ENCODE measurements at regions not wholly inside any gene's neighbourhood (a gene's known extent, or its start where the extent isn't known, plus 50 kb on each side); places are given as distances from the start of the nearest gene placed in this dataset.

DNA sequence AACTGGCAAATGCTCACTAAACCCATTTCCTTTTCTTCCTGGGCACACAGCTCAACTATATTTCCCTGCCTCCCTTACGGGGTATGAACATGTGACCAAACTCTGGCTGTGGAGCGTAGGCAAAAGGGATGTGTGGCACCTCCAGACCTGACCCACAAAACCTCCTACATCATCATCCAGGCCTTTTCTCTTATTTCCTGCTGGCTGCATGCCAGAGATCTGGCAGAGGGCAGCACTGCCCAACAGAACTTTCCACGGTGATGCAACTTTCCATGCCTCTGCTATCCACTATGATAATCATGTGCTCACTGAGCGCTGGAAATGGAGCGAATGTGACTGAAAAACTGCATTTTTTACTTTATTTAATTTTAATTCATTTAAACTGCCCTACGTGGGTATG, 99.6 kb upstream of the CACNA1E start:
- H3K9me3 ChIP-seq (ENCODE audit: low read depth, low read length) = no peaks in the 10 kb centered on the region
- no peak overlapping the region for H3K4me3 ChIP-seq (ENCODE audit: low read length)
- H3K4me1 ChIP-seq (ENCODE audit: insufficient read depth, low read length) = no peaks in the 10 kb centered on the region
- peaks cover 7% of the 10 kb centered on the region for H3K27me3 ChIP-seq (ENCODE audit: insufficient read depth, low read length)

DNA sequence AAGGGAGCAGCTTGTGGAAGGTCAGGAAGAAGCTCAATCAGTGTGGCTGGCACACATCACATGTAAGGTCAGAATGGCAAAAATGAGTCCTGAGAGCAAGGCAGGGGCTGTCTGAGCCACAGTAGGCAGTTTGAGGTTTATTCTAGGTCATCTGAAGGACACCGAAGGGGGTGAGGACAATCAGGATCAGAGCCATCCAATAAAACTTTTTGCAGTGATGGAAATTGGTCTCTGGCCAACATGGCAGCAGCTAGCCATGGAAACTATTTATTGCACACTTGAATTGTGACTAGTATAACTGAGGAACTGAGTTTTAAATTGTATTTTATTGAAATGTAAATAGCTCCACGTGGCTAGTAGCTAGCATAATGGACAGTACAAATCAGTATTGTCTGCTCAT, 97.0 kb upstream of the CACNA1E start:
- Histone ChIP-seq H3K4me3 (ENCODE audit: low read length) (no peak overlapping the region), H3K4me1 (ENCODE audit: insufficient read depth, low read length) (no peaks in the 10 kb centered on the region), H3K9me3 (ENCODE audit: low read depth, low read length) (no peaks in the 10 kb centered on the region), H3K27me3 (ENCODE audit: insufficient read depth, low read length) (no peaks in the 10 kb centered on the region)

DNA sequence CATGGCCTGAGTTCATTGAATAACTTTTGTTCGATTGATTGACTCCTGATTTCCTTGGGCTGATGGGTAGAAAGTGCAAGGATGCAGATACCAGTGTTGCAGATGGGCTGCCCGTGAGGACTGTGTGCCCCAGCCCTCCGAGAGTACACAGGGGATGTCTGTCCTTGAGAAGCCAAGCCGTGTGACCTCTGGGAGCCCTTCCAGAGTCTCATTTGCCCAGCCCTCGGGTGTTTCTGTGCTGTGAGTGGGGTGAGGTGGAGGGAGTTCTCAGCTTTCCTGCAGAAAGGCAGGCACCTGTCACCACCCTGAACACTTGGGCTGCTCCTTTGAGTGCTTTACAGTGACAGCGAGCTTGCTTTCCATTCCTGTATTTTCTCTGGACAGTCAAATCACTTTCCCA, 96.4 kb upstream of the CACNA1E start:
- Histone ChIP-seq H3K9me3 (ENCODE audit: low read depth, low read length) (no peaks in the 10 kb centered on the region), H3K4me1 (ENCODE audit: insufficient read depth, low read length) (no peaks in the 10 kb centered on the region), H3K4me3 (ENCODE audit: low read length) (no peak overlapping the region), H3K27me3 (ENCODE audit: insufficient read depth, low read length) (no peaks in the 10 kb centered on the region)

DNA sequence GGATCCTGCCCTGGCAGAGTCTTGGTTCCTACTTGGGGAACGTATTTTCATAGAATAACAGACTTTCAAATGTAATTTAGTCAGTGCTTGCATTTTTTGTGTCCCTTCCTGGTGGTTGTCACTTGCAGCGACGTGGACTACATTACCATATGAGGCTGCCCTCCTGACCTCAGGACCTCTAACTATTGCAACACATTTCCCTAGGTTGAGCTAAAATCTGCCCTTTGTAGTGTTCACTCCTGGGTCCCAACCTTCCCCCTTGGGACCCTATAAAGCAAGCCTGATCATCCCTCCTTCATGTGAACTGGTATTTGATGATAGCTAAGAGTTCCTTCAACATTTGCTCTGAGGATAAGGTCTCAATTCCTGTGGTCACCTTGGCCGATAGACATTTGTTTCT, 95.6 kb upstream of the CACNA1E start:
- Histone ChIP-seq H3K27me3 (ENCODE audit: insufficient read depth, low read length) (no peaks in the 10 kb centered on the region), H3K4me1 (ENCODE audit: insufficient read depth, low read length) (no peaks in the 10 kb centered on the region), H3K4me3 (ENCODE audit: low read length) (no peak overlapping the region), H3K9me3 (ENCODE audit: low read depth, low read length) (no peaks in the 10 kb centered on the region)

DNA sequence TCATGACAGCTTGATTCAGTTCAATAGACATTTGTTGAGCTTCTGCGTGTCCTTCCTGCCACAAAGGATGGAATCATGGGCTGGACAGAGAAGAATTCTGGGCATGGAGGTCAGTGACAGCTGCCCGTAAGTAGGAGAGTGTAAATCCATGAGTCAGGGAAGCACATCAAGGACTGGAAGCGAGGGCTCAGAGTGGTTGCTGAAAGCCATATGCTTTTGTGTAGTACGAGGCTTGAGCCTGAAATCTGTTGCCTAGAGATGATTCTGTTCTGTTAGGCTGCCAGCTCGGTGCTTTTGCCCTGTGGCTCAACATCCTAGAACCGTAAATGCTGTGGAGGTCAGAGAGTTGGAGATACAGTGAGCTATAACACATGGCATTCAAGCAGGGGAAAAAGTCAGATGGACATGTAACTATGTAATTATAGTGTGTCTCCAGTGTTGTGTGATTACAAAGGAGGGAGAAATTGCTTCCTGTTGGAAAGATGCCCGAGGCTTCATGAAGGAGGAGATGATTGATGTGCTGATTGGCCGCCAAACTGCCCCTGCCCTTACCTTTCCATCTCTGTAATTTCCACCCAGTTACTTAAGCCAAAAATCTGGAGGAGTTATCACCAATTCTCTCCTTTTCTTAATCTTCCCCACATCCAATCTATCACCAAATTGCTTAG, 92.8 kb upstream of the CACNA1E start:
- Histone ChIP-seq H3K9me3 (ENCODE audit: low read depth, low read length) (no peaks in the 10 kb centered on the region), H3K4me3 (ENCODE audit: low read length) (no peak overlapping the region), H3K4me1 (ENCODE audit: insufficient read depth, low read length) (peaks cover 9% of the 10 kb centered on the region), H3K27me3 (ENCODE audit: insufficient read depth, low read length) (no peaks in the 10 kb centered on the region)

DNA sequence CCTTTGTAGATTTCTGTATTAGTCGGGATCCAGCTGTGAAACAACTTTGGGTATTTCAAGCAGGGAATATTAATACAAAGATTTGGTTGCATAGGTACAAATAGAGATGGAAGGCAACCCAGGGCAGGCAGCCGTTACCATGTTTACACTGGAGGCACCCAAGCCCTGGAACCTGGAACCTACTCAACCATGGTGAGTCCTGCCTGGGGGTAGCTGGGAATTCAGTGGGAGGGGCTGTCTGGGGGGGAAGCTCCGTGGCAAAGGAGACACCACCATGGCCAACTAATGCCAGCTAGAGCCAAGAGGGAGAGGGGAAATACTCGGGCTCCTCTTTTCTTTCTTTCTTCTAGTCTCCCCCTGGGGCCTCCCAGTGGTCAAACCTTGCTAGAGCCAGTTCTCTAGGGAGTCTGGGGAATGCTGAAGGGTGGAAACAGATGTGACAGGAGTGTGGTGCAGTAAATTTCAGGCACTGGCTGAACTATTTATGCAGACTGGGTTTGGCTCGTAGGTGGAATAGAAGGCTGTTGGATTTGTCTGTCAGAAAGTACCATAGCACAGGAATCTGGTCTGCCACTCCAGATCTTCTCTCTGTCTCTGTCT, 91.9 kb upstream of the CACNA1E start:
- Histone ChIP-seq H3K9me3 (ENCODE audit: low read depth, low read length) (no peaks in the 10 kb centered on the region), H3K4me1 (ENCODE audit: insufficient read depth, low read length) (peaks cover 16% of the 10 kb centered on the region), H3K27me3 (ENCODE audit: insufficient read depth, low read length) (no peaks in the 10 kb centered on the region), H3K4me3 (ENCODE audit: low read length) (no peak overlapping the region)

DNA sequence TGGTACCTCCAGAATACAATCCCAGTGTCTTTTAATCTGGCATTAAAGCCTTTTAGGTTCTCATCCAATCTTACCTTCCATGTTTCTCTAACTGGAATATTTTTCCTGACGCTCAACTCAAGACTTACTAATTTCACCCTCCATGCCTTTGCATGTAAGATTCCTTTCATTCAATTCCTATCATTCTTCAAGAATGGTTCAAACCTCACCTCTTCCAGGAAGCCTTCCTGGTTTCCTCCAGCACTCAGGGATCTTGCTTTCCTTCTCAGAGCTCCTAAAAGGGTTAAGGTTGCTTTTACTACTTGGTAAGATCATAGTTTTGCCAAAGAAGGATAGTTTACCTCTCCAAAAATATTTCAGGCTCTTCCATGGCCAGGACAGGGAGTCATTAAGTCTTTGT, 91.2 kb upstream of the CACNA1E start:
- no peaks in the 10 kb centered on the region for H3K9me3 ChIP-seq (ENCODE audit: low read depth, low read length)
- peaks cover 22% of the 10 kb centered on the region for H3K4me1 ChIP-seq (ENCODE audit: insufficient read depth, low read length)
- H3K27me3 ChIP-seq (ENCODE audit: insufficient read depth, low read length) = no peaks in the 10 kb centered on the region
- no peak overlapping the region for H3K4me3 ChIP-seq (ENCODE audit: low read length)

DNA sequence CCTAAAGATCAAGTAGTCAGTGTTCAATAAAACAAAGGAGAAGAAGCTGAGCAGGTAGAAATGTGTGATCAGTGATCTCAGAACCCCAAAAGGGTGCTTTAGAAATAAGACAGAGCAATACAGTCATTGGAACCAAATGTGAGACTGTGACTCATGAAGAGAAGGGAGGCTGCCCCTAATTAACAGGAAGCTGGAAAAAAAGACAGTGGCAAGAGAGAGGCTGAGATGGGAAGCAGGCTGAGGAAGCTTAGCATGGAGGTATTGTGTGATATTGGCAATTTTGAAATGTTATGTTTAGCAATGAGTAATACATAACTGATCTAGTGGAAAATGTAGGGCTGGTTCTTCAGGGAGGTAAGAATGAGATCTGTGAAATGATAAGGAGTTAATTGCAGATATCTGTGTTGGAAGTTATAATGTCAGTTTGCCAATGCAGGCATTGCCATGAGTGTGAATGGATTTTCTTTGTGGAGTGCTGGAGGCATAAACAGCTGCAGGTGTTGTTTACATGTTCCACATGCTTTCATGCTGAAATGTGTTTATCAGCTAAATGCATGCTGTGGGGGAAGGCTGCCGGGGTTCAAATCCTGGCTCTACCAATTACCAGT, 90.6 kb upstream of the CACNA1E start:
- Histone ChIP-seq H3K4me1 (ENCODE audit: insufficient read depth, low read length) (peaks cover 27% of the 10 kb centered on the region), H3K27me3 (ENCODE audit: insufficient read depth, low read length) (no peaks in the 10 kb centered on the region), H3K9me3 (ENCODE audit: low read depth, low read length) (no peaks in the 10 kb centered on the region), H3K4me3 (ENCODE audit: low read length) (no peak overlapping the region)

DNA sequence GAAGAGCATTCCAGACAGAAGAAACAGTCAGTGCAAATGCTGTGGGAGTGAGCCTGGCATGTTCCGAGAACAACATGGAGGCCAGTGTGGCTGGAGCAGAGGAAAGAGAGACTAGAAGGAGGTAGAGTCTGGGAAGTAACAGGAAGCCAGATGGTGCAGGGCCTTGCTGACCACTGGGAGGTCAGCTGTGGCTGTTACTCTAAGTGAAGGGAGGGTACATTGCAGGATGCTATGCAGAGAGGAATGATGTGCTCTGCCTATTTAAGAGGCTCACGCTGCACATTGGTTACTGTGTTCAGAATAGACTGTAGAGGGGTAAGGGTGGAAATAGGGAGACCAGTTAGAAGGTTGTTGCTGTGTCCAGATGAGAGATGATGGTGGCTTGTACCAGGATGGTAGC, 88.6 kb upstream of the CACNA1E start:
- H3K4me1 ChIP-seq (ENCODE audit: insufficient read depth, low read length) = peaks cover 37% of the 10 kb centered on the region
- H3K9me3 ChIP-seq (ENCODE audit: low read depth, low read length) = no peaks in the 10 kb centered on the region
- no peaks in the 10 kb centered on the region for H3K27me3 ChIP-seq (ENCODE audit: insufficient read depth, low read length)
- H3K4me3 ChIP-seq (ENCODE audit: low read length) = no peak overlapping the region

DNA sequence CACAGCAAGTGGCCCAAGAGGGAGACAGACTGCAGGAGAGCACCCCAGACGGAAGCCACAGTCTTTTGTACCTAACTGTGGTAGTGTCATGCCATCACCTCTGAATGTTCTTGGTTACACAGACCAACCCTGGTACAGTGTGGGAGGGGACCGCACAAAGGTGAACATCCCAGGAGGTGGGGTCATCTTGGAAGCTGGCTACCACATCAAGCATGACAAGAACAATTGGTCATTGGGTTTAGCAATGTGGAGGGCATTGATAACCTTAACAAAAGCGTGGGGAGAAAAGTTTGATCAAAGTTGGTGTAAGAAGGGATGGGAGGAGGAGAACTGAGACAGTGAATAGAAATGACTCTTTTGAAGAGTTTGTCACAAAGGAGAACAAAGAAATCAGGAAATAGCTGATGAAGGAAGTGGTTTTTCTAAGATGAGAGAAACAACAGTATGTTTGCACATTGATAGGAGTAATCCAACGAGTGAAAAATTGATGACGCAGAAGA, 87.1 kb upstream of the CACNA1E start:
- Histone ChIP-seq H3K4me1 (ENCODE audit: insufficient read depth, low read length) (peaks cover 37% of the 10 kb centered on the region), H3K9me3 (ENCODE audit: low read depth, low read length) (no peaks in the 10 kb centered on the region), H3K4me3 (ENCODE audit: low read length) (no peak overlapping the region), H3K27me3 (ENCODE audit: insufficient read depth, low read length) (no peaks in the 10 kb centered on the region)

DNA sequence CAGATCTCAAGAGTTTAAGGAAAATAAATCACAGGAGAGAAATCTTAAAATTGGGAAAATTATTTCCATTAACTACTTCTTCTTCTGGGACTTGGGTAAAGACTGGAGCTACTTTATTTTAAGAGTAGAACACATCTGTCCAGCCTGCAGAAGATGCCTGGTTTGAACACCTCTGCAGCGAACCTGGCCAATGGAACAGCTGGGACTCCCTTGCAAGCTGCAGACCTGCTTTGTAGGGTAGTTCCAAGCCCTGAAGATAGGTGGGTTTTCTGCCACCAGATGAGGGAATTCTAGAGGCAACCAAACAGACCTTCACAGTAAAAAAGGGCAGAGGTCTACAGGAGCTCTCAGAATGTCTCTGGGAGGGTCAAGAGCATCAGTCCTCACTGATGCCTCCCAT, 86.5 kb upstream of the CACNA1E start:
- no peaks in the 10 kb centered on the region for H3K27me3 ChIP-seq (ENCODE audit: insufficient read depth, low read length)
- peaks cover 37% of the 10 kb centered on the region for H3K4me1 ChIP-seq (ENCODE audit: insufficient read depth, low read length)
- H3K4me3 ChIP-seq (ENCODE audit: low read length) = no peak overlapping the region
- H3K9me3 ChIP-seq (ENCODE audit: low read depth, low read length) = no peaks in the 10 kb centered on the region

DNA sequence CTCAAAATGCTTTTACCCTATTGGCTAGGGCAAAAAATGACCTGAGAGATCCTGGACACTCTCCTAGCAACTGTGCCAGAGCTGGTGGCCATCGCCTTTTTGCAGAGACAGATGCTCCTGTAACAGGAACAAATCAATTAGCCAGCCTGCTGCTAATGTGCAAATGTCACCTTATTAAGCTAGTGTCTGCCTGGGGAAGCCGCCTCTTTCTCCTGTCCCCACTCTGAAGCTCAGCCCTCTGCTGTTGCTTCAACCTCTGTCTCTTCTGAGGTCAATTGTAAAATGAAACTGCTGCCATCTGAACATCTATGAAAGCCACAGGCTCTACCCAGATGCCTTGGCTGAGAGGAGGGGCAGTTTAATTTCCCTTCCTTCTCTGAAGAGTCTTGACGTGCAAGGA, 85.5 kb upstream of the CACNA1E start:
- peaks cover 37% of the 10 kb centered on the region for H3K4me1 ChIP-seq (ENCODE audit: insufficient read depth, low read length)
- no peak overlapping the region for H3K4me3 ChIP-seq (ENCODE audit: low read length)
- no peaks in the 10 kb centered on the region for H3K9me3 ChIP-seq (ENCODE audit: low read depth, low read length)
- H3K27me3 ChIP-seq (ENCODE audit: insufficient read depth, low read length) = no peaks in the 10 kb centered on the region

DNA sequence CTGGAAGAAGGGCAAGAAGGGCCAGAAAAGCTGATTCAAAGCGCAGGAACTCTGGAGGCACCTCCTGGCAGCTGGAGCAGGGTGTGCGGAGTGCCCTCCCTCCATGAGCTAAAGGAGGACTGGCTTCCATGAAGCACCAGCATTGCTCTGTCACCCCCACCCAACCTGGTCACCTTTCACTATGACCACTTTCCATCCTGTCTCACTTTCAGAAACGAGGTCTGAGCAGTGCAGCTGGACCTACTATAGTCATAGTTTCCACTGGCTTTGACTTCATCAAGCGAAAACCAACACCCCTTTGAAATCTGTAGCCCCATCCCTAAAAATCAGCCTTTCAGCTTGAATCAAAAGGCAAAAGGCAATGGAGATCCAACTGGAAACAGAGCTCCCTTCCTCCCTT, 84.8 kb upstream of the CACNA1E start:
- Histone ChIP-seq H3K27me3 (ENCODE audit: insufficient read depth, low read length) (no peaks in the 10 kb centered on the region), H3K9me3 (ENCODE audit: low read depth, low read length) (no peaks in the 10 kb centered on the region), H3K4me1 (ENCODE audit: insufficient read depth, low read length) (peaks cover 37% of the 10 kb centered on the region), H3K4me3 (ENCODE audit: low read length) (no peak overlapping the region)

DNA sequence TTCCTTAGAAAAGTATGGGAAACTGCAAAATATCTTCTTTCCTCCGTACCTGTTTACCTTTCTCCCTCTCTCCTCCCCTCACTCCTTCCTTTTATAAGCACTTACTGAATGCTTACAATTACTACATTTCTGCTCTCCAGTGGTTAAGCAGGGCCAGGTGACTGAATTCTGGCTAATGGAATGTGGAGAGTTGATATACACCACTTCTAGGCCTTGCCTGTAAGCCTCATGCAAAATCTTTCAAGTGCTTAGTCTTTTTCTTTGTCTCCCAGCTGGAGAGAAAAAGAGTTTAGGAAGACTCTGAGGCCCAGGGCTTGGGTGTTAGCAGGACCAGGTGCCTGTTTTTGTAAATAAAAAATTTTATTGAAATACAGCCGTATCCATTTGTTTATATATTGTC, 77.7 kb upstream of the CACNA1E start:
- Histone ChIP-seq H3K4me3 (ENCODE audit: low read length) (no peak overlapping the region), H3K9me3 (ENCODE audit: low read depth, low read length) (no peaks in the 10 kb centered on the region), H3K4me1 (ENCODE audit: insufficient read depth, low read length) (no peaks in the 10 kb centered on the region), H3K27me3 (ENCODE audit: insufficient read depth, low read length) (no peaks in the 10 kb centered on the region)

DNA sequence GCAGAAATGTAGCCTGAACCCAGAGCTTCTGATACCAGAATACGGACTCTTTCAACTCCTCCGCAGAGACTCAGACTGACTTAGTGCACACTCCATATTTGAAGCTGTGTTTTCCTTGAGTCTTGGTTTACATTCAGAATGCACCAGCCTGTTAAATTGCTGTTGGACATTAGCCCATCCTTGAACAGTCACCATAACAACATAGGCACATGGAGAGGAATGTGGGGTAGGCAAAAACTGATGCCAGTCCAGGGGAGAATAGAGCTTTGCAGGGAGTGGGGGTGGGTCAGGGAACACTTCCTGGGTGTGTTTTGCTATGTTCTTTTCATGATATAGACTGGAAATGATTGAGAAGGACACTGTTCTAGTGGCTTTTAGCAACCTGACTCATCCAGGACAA, 76.3 kb upstream of the CACNA1E start:
- no peaks in the 10 kb centered on the region for H3K27me3 ChIP-seq (ENCODE audit: insufficient read depth, low read length)
- no peak overlapping the region for H3K4me3 ChIP-seq (ENCODE audit: low read length)
- no peaks in the 10 kb centered on the region for H3K9me3 ChIP-seq (ENCODE audit: low read depth, low read length)
- H3K4me1 ChIP-seq (ENCODE audit: insufficient read depth, low read length) = no peaks in the 10 kb centered on the region

DNA sequence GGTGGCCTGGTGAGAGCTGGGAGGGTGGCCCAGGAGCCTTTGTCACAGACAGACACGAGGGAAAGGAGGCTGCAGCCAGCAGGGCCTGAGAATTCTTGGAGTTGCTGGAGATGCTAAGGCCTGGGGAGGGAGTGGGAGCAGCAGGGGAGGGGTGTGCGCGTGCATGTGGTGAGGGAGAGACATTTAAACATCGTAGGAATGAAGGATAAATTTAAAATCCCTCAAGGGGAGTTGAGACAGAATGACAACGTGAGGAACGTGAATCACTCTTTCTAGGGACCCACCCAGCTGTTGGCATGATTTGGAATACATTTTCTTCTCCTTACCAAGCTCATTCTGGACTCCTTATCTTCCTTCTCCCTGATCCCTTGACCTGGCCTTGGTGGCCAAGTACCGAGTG, 73.3 kb upstream of the CACNA1E start:
- Histone ChIP-seq H3K4me1 (ENCODE audit: insufficient read depth, low read length) (no peaks in the 10 kb centered on the region), H3K4me3 (ENCODE audit: low read length) (no peak overlapping the region), H3K9me3 (ENCODE audit: low read depth, low read length) (no peaks in the 10 kb centered on the region), H3K27me3 (ENCODE audit: insufficient read depth, low read length) (no peaks in the 10 kb centered on the region)
